B cell (primary cell): ENCODE measurements at regions not wholly inside any gene's neighbourhood (a gene's known extent, or its start where the extent isn't known, plus 50 kb on each side); places are given as distances from the start of the nearest gene placed in this dataset.

Source experiments
- ATAC-seq: fragments of 200-7000 bp; cut with Tn5 transposase; one replicate; pipeline ENCODE4 v1.10.0; 2021; ENCODE audit warnings: low read depth, mild to moderate bottlenecking, moderate number of reproducible peaks, moderate library complexity
- CTCF ChIA-PET: fragments of 350-600 bp; sonication (Branson Sonifier 250); formaldehyde crosslinking; loops from one replicate; lab custom pipeline; 2021; ENCODE audit warnings: antibody characterized with exemption, inconsistent platforms; lab: Charles Lee
- POLR2A ChIA-PET: fragments of 350-600 bp; sonication (Branson Sonifier 250); formaldehyde crosslinking; loops from one replicate; lab custom pipeline; 2021; ENCODE audit warnings: antibody characterized with exemption; lab: Charles Lee
- DNase-seq: peaks from one replicate; pipeline ENCODE4 v3.0.0; 2013
- H2AFZ ChIP-seq: 2 replicates; pipeline ENCODE4 v1.6.1; 2012; ENCODE audit warnings: mild to moderate bottlenecking, low read depth, low read length; ENCODE audit not compliant: insufficient read depth, poor library complexity, severe bottlenecking
- H3K27ac ChIP-seq, 2 donors: 1 replicate in 1 of 2; 2 replicates in 1 of 2; pipeline ENCODE4 v1.5.1; 2012 to 2013; ENCODE audit warnings: low read length in 2 of 2, mild to moderate bottlenecking in 2 of 2, moderate library complexity in 1 of 2
- H3K27me3 ChIP-seq, 4 experiments: fragments of 200-600 bp in 1 of 4; sonication (generic) in 1 of 4; replicated peaks in 1 of 4; 1 replicate in 2 of 4; 2 replicates in 2 of 4; pipeline versions ENCODE4 v1.6.1 to v1.7.0; 2013 to 2016; ENCODE audit warnings: low read length in 3 of 4, mild to moderate bottlenecking in 2 of 4, mixed read lengths in 1 of 4, moderate library complexity in 1 of 4; ENCODE audit not compliant: insufficient read depth in 4 of 4, control insufficient read depth in 3 of 4; ENCODE audit errors: control extremely low read depth in 1 of 4
- H3K36me3 ChIP-seq, 2 experiments: replicated peaks in 1 of 2; 1 replicate in 1 of 2; 2 replicates in 1 of 2; pipeline versions ENCODE4 v1.6.1 to v1.7.1; 2013; ENCODE audit warnings: low read length in 1 of 2; ENCODE audit not compliant: insufficient read depth in 2 of 2, control insufficient read depth in 1 of 2; ENCODE audit errors: control extremely low read depth in 1 of 2, extremely low read depth in 1 of 2
- H3K4me1 ChIP-seq, 2 donors: fragments of 200-600 bp in 1 of 2; sonication (generic) in 1 of 2; 1 replicate in 1 of 2; 2 replicates in 1 of 2; pipeline versions ENCODE4 v1.5.1 to v1.6.1; 2013 to 2017; ENCODE audit warnings: low read length in 2 of 2; ENCODE audit not compliant: control insufficient read depth in 2 of 2, insufficient read depth in 2 of 2
- H3K4me2 ChIP-seq: replicated peaks from 2 replicates; pipeline ENCODE3; 2012; ENCODE audit warnings: mild to moderate bottlenecking, low read depth, low read length; ENCODE audit not compliant: poor library complexity, severe bottlenecking
- H3K4me3 ChIP-seq, 5 experiments: fragments of 200-600 bp in 1 of 5; sonication (generic) in 1 of 5; 1 replicate in 3 of 5; 2 replicates in 2 of 5; pipeline versions ENCODE4 v1.5.1 to v1.7.0; 2011 to 2016; ENCODE audit warnings: low read length in 4 of 5, mild to moderate bottlenecking in 4 of 5, low read depth in 2 of 5, control low read depth in 1 of 5, moderate library complexity in 1 of 5; ENCODE audit not compliant: insufficient read depth in 1 of 5; ENCODE audit errors: control extremely low read depth in 1 of 5, extremely low read depth in 1 of 5
- H3K79me2 ChIP-seq: fragments of 200-600 bp; sonication (generic); one replicate; pipeline ENCODE4 v1.6.0; 2016; ENCODE audit warnings: low read length; ENCODE audit not compliant: control insufficient read depth, insufficient read depth
- H3K9ac ChIP-seq: fragments of 200-600 bp; sonication (generic); 2 replicates; pipeline ENCODE4 v1.6.1; 2017; ENCODE audit warnings: mild to moderate bottlenecking, low read length, moderate library complexity
- H3K9me3 ChIP-seq, 3 donors: one replicate each; pipeline versions ENCODE4 v1.6.1 to v1.7.1; 2013; ENCODE audit warnings: low read length in 2 of 3; ENCODE audit not compliant: control insufficient read depth in 2 of 3, insufficient read depth in 1 of 3; ENCODE audit errors: control extremely low read depth in 1 of 3
- H4K20me1 ChIP-seq: 2 replicates; pipeline ENCODE4 v1.6.0; 2012; ENCODE audit warnings: mild to moderate bottlenecking, low read length; ENCODE audit not compliant: insufficient read depth, control insufficient read depth, poor library complexity, severe bottlenecking
- H3K27ac Mint-ChIP-seq: one replicate; pipeline ENCODE4 v1.8.0; 2021; ENCODE audit warnings: mixed read lengths
- H3K27me3 Mint-ChIP-seq: one replicate; pipeline ENCODE4 v1.8.0; 2021; ENCODE audit warnings: mixed read lengths
- H3K4me1 Mint-ChIP-seq: one replicate; pipeline ENCODE4 v1.8.0; 2021; ENCODE audit warnings: mixed read lengths
- H3K4me3 Mint-ChIP-seq: one replicate; pipeline ENCODE4 v1.8.0; 2021; ENCODE audit warnings: mixed read lengths
- H3K9me3 Mint-ChIP-seq: one replicate; pipeline ENCODE4 v1.8.0; 2022; ENCODE audit warnings: mixed read lengths; ENCODE audit not compliant: insufficient read depth
- EZH2 ChIP-seq: IDR thresholded peaks from 2 replicates; pipeline ENCODE4 v1.6.1; 2012; ENCODE audit warnings: borderline replicate concordance, low read depth, mild to moderate bottlenecking, moderate library complexity, low read length; ENCODE audit not compliant: insufficient read depth, poor library complexity, severe bottlenecking
- WGBS: methylation state at CpG from one replicate; pipeline ENCODE4 v1.1.5; 2013; ENCODE audit warnings: missing lambda C conversion rate; ENCODE audit not compliant: insufficient coverage; 5-methylcytosine and 5-hydroxymethylcytosine counted together
- intact Hi-C: fragments of 100-400 bp; cut with micrococcal nuclease; formaldehyde crosslinking; loops from one replicate; pipeline ENCODE4 v1.10.0; 2022
- TF ChIP-seq, protein P1 (sequence below): fragments of 200-600 bp; IDR thresholded peaks from one replicate; pipeline ENCODE4 v1.8.0; 2022; ENCODE audit warnings: antibody characterized with exemption, mild to moderate bottlenecking

DNA sequence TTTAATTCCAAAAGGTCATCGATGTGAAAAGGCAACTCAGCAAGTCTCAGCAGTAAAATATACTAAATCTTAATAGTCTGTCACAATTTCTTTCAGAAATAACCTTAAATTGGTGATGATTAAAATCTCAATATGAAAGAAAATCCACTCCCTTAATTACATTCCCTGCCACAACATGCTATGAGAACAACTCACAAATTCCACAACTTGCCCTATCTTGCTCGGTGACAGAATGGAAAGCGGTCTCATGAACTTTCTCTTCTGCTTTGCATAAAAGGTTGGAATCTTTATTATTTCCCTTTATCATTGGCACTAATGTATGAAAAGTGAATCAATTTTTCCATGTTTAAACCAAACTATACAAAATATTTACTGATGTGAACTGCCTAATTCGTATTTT, 380.8 kb downstream of the TMA16 start:
- CTCF ChIA-PET = no interaction called here
- H3K9ac ChIP-seq = no peak overlapping the region
- no peaks in the 10 kb centered on the region for H3K9me3 Mint-ChIP-seq

DNA sequence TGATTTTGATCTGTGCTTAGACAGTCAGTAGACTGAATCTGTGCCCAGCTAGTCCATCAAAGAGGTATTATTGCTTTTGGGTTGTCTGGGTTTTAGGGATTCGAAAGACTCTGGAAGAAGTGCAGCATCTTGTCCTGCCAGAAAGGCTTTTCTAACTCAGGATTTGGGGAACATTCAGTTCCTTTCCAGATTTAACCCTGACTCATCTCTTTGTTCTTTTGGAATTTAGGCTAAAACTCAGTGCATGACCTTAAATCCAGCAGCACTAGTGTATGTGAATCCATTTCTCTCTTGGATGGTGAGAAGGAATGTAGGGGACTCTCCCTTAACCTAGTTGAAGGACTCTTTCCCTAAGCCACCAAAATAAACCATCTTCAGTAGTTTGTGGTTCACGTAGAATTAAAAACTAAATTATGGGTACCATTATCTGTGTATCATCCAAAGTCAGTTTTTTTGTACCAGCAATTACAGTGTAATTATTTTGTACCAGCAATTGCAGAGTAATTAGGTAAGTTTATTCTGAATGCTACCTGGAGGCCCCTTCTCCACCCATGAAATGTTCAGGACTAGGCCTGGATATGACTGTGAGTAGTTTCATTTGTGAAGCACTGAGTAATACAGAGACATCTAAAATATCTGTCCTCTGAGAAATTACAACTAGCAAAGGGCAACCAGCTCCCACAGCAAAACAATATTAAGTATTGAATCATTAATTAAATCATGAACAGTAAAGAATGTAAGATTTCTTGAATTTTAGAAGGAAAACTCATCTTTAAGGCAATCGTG, 384.0 kb downstream of the TMA16 start:
- Mint-ChIP-seq H3K4me1 (no peaks in the 10 kb centered on the region), H3K27me3 (no peaks in the 10 kb centered on the region), H3K27ac (no peak overlapping the region), H3K4me3 (no peak overlapping the region), H3K9me3 (no peaks in the 10 kb centered on the region)
- no peak for TF ChIP-seq EZH2
- TF ChIP-seq, protein P1, sequence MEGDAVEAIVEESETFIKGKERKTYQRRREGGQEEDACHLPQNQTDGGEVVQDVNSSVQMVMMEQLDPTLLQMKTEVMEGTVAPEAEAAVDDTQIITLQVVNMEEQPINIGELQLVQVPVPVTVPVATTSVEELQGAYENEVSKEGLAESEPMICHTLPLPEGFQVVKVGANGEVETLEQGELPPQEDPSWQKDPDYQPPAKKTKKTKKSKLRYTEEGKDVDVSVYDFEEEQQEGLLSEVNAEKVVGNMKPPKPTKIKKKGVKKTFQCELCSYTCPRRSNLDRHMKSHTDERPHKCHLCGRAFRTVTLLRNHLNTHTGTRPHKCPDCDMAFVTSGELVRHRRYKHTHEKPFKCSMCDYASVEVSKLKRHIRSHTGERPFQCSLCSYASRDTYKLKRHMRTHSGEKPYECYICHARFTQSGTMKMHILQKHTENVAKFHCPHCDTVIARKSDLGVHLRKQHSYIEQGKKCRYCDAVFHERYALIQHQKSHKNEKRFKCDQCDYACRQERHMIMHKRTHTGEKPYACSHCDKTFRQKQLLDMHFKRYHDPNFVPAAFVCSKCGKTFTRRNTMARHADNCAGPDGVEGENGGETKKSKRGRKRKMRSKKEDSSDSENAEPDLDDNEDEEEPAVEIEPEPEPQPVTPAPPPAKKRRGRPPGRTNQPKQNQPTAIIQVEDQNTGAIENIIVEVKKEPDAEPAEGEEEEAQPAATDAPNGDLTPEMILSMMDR = no peak
- DNase-seq = no peak
- no peak overlapping the region for H3K4me2 ChIP-seq
- no peaks in the 10 kb centered on the region for H3K9me3 ChIP-seq
- no peaks in the 10 kb centered on the region for H3K36me3 ChIP-seq
- ATAC-seq = no peak
- H3K79me2 ChIP-seq = no peaks in the 10 kb centered on the region
- H3K4me1 ChIP-seq = no peaks in the 10 kb centered on the region
- no peak overlapping the region for H3K9ac ChIP-seq
- ChIA-PET POLR2A (no interaction called here), CTCF (no interaction called here)
- no peak overlapping the region for H2AFZ ChIP-seq
- intact Hi-C loops = no loop called here
- H4K20me1 ChIP-seq = no peaks in the 10 kb centered on the region
- no peak overlapping the region for H3K4me3 ChIP-seq
- WGBS = 56% methylated on average over 2 of the region's 3 CpGs
- H3K27ac ChIP-seq = no peak overlapping the region
- H3K27me3 ChIP-seq = no peaks in the 10 kb centered on the region

More for the DNA sequence above, 380.8 kb downstream of the TMA16 start:
- no peaks in the 10 kb centered on the region for H4K20me1 ChIP-seq
- TF ChIP-seq, protein P1 = no peak
- TF ChIP-seq EZH2 = no peak
- H3K4me3 ChIP-seq = no peak overlapping the region
- H3K27me3 ChIP-seq = no peaks in the 10 kb centered on the region
- no peaks in the 10 kb centered on the region for H3K4me1 ChIP-seq
- no peak overlapping the region for H2AFZ ChIP-seq
- H3K4me3 Mint-ChIP-seq = no peak overlapping the region
- WGBS = no CpG with 5 or more reads among the region's 4 CpGs
- no peaks in the 10 kb centered on the region for H3K27me3 Mint-ChIP-seq
- H3K4me1 Mint-ChIP-seq = no peaks in the 10 kb centered on the region
- H3K9me3 ChIP-seq = no peaks in the 10 kb centered on the region
- no peaks in the 10 kb centered on the region for H3K36me3 ChIP-seq
- H3K27ac ChIP-seq = no peak overlapping the region
- no peak for DNase-seq
- no peak overlapping the region for H3K4me2 ChIP-seq
- intact Hi-C loops = no loop called here
- ATAC-seq = no peak
- H3K27ac Mint-ChIP-seq = no peak overlapping the region
- H3K79me2 ChIP-seq = no peaks in the 10 kb centered on the region
- POLR2A ChIA-PET = no interaction called here
